Heart left ventricle (tissue), 13 donors: ENCODE measurements at regions not wholly inside any gene's neighbourhood (a gene's known extent, or its start where the extent isn't known, plus 50 kb on each side); places are given as distances from the start of the nearest gene placed in this dataset.

ENCODE experiments used
- POLR2A ChIP-seq, 2 donors: fragments of 450-650 bp; IDR thresholded peaks; one replicate each; pipeline ENCODE4 v1.6.1; 2017; ENCODE audit warnings: antibody characterized with exemption in 2 of 2, mild to moderate bottlenecking in 2 of 2, moderate library complexity in 2 of 2
- TF ChIP-seq, protein P1 (sequence below), 12 donors: fragments of 200-600 bp; sonication (generic) in 4 of 12; IDR thresholded peaks; one replicate each; pipeline versions ENCODE4 v1.5.0 to v1.8.0; 2018 to 2022; ENCODE audit warnings: antibody characterized with exemption in 12 of 12, mild to moderate bottlenecking in 5 of 12
- donor health status: ischemic (EF 13 %, LVEDD 7.1; RV severe dilation, severe dysfunction).
- donor health status: DM: no; HTN: yes; CAD: no.
- donor health status: DM: no; HTN: no; CAD: no.
- donor health status: ischemic (EF 25% LVEDD 6.9; RV normal size, moderate dysfunction).
- donor health status: ischemic (EF 25% LVEDD 5.7; RV mildly dilated, moderate dysfunction).
- donor health status: ischemic (EF 35%, LVEDD 5.7; RV mildly dilated, moderate dysfunction).
- donor health status: nonischemic (EF 11% LVEDD 7.7; RV severe dilation, severe dysfunction).
- donor health status: DM: yes; HTN: yes; CAD: no.
- donor health status: PGD.
- donor health status: ischemic (EF 29% LVEDD 5.4; RV normal size, mild dysfunction).
- donor health status: nonischemic (EF 23%, LVEDD 6.1; RV moderate dilation, normal function).

DNA sequence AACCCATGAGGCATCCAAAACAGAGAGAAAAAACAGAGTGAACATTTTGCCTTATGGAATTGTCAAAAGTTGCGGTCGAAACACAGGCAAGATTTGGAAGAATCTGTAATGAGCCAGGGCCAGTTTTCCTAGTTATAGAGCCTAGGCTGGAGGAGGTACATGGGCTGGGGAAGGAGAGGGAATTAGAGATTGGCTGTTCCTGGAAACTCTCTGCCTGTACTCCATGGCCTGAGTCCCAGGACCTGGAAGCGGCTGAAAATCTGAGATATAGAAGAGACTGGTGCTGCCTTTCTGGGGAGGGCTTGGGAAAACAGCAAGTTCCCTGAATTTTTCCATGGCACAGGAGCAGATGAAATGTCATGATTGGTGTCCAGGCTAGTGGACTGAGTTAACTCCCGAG lies 122.8 kb upstream of the KLF12 start:
- TF ChIP-seq, protein P1, sequence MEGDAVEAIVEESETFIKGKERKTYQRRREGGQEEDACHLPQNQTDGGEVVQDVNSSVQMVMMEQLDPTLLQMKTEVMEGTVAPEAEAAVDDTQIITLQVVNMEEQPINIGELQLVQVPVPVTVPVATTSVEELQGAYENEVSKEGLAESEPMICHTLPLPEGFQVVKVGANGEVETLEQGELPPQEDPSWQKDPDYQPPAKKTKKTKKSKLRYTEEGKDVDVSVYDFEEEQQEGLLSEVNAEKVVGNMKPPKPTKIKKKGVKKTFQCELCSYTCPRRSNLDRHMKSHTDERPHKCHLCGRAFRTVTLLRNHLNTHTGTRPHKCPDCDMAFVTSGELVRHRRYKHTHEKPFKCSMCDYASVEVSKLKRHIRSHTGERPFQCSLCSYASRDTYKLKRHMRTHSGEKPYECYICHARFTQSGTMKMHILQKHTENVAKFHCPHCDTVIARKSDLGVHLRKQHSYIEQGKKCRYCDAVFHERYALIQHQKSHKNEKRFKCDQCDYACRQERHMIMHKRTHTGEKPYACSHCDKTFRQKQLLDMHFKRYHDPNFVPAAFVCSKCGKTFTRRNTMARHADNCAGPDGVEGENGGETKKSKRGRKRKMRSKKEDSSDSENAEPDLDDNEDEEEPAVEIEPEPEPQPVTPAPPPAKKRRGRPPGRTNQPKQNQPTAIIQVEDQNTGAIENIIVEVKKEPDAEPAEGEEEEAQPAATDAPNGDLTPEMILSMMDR (IDR thresholded peaks at IDR 0.05): no peak
- TF ChIP-seq POLR2A (IDR thresholded peaks at IDR 0.05): no peak
